HepG2 (cell line): ENCODE measurements at regions not wholly inside any gene's neighbourhood (a gene's known extent, or its start where the extent isn't known, plus 50 kb on each side); places are given as distances from the start of the nearest gene placed in this dataset.

Source experiments
- ATAC-seq: fragments of 200-7000 bp; cut with Tn5 transposase; 3 replicates; pipeline ENCODE4 v1.9.1; 2020; ENCODE audit warnings: mild to moderate bottlenecking, moderate library complexity
- BruUV-seq: library from RNA; stranded (reverse); fragments of 400-500 nt; replicated peaks from 2 replicates; lab custom pipeline; 2021; lab: Mats Ljungman, UMichigan
- CTCF ChIA-PET: fragments of 300-600 bp; formaldehyde crosslinking; extraction: SDS; loops from one replicate; lab custom pipeline; 2021; ENCODE audit warnings: low total read pairs, inconsistent platforms, low intra/inter-chr PET ratio; lab: Yijun Ruan, JAX
- POLR2A ChIA-PET: fragments of 350-600 bp; sonication (Branson Sonifier 250); formaldehyde crosslinking; loops from one replicate; lab custom pipeline; 2020; ENCODE audit warnings: antibody characterized with exemption, inconsistent platforms; lab: Yijun Ruan, JAX
- DNase-seq: peaks from one replicate; pipeline ENCODE4 v3.0.0-alpha.2; 2015; ENCODE audit warnings: low spot score
- FAIRE-seq: peaks from 3 replicates; lab custom pipeline; 2011; peaks lifted over from hg19 to GRCh38; lab: Jason Lieb, UNC
- H2AFZ ChIP-seq: one replicate; pipeline ENCODE4 v1.6.1; 2011; ENCODE audit warnings: low read length, inconsistent platforms
- H3K27ac ChIP-seq: fragments of 300-600 bp; 3 replicates; pipeline ENCODE4 v1.8.0; 2011; ENCODE audit warnings: mixed run types, mild to moderate bottlenecking, mixed read lengths, low read length, inconsistent platforms; ENCODE audit not compliant: insufficient read depth; ENCODE audit errors: extremely low read length
- H3K27me3 ChIP-seq, 2 experiments: fragments of 200-600 bp in 1 of 2; 2 replicates in 1 of 2; 3 replicates in 1 of 2; pipeline versions ENCODE4 v1.6.0 to v1.8.0; 2011; ENCODE audit warnings: low read length in 2 of 2, mild to moderate bottlenecking in 2 of 2, moderate library complexity in 2 of 2, inconsistent platforms in 1 of 2; ENCODE audit not compliant: insufficient read depth in 2 of 2, control insufficient read depth in 1 of 2
- H3K36me3 ChIP-seq, 2 experiments: fragments of 200-600 bp in 1 of 2; replicated peaks in 1 of 2; 2 replicates in 1 of 2; 3 replicates in 1 of 2; pipeline versions ENCODE4 v1.5.1 to v1.8.0; 2011; ENCODE audit warnings: low read length in 2 of 2, inconsistent platforms in 1 of 2; ENCODE audit not compliant: insufficient read depth in 2 of 2, control insufficient read depth in 1 of 2
- H3K4me1 ChIP-seq: 2 replicates; pipeline ENCODE4 v1.5.1; 2012; ENCODE audit warnings: low read length, inconsistent platforms; ENCODE audit not compliant: insufficient read depth
- H3K4me2 ChIP-seq: 2 replicates; pipeline ENCODE4 v1.6.0; 2011; ENCODE audit warnings: low read depth, low read length, inconsistent platforms
- H3K4me3 ChIP-seq, 3 experiments: fragments of 200-600 bp in 1 of 3; sonication (generic), shearing (Covaris generic) in 1 of 3; replicated peaks in 1 of 3; 2 replicates each; pipeline ENCODE4 v1.5.1; 2011 to 2016; ENCODE audit warnings: low read length in 3 of 3, inconsistent platforms in 2 of 3, low read depth in 2 of 3, mild to moderate bottlenecking in 2 of 3, control low read depth in 1 of 3, mixed read lengths in 1 of 3; ENCODE audit not compliant: insufficient read depth in 1 of 3
- H3K79me2 ChIP-seq: one replicate; pipeline ENCODE4 v1.6.1; 2011; ENCODE audit warnings: low read length, inconsistent platforms; ENCODE audit not compliant: insufficient read depth
- H3K9ac ChIP-seq: 2 replicates; pipeline ENCODE4 v1.6.0; 2011; ENCODE audit warnings: mild to moderate bottlenecking, low read depth, low read length, inconsistent platforms; ENCODE audit not compliant: insufficient read depth
- H3K9me3 ChIP-seq: 2 replicates; pipeline ENCODE4 v1.5.1; 2012; ENCODE audit warnings: mild to moderate bottlenecking, low read length
- H4K20me1 ChIP-seq: 2 replicates; pipeline ENCODE4 v1.6.0; 2011; ENCODE audit warnings: inconsistent platforms, mild to moderate bottlenecking, low read length, moderate library complexity; ENCODE audit not compliant: insufficient read depth
- ADNP ChIP-seq: sonication (generic); formaldehyde crosslinking; IDR thresholded peaks from 2 replicates; pipeline ENCODE4 v1.4.0; 2020; ENCODE audit warnings: missing genetic modification reagents
- ATF7-NPFF ChIP-seq: sonication (generic); formaldehyde crosslinking; IDR thresholded peaks from 2 replicates; pipeline ENCODE4 v1.8.1; 2023; ENCODE audit warnings: mild to moderate bottlenecking, low read depth, missing genetic modification reagents, moderate library complexity
- GATAD2A ChIP-seq: IDR thresholded peaks from 2 replicates; pipeline ENCODE4 v1.6.1; 2016
- KMT2A ChIP-seq: sonication (generic); formaldehyde crosslinking; IDR thresholded peaks from 2 replicates; pipeline ENCODE4 v1.4.0; 2020; ENCODE audit warnings: missing genetic modification reagents
- MATR3 ChIP-seq: sonication (generic); formaldehyde crosslinking; IDR thresholded peaks from 2 replicates; pipeline ENCODE4 v1.4.0; 2020; ENCODE audit warnings: missing genetic modification reagents
- PBX2 ChIP-seq: IDR thresholded peaks from 2 replicates; pipeline ENCODE4 v1.6.1; 2016; ENCODE audit warnings: control low read depth
- RBAK ChIP-seq: sonication (generic); formaldehyde crosslinking; IDR thresholded peaks from 2 replicates; pipeline ENCODE4 v1.5.1; 2020; ENCODE audit warnings: mild to moderate bottlenecking, missing genetic modification reagents
- SP1 ChIP-seq, 2 experiments: fragments of 450-650 bp in 1 of 2; sonication (generic) in 1 of 2; formaldehyde crosslinking in 1 of 2; IDR thresholded peaks; 2 replicates each; pipeline versions ENCODE4 v1.4.0 to v1.6.1; 2016 to 2020; ENCODE audit warnings: missing genetic modification reagents in 1 of 2
- YEATS4 ChIP-seq: sonication (generic); formaldehyde crosslinking; IDR thresholded peaks from 2 replicates; pipeline ENCODE4 v1.4.0; 2020; ENCODE audit warnings: missing genetic modification reagents, borderline replicate concordance
- ZFP36L2 ChIP-seq: sonication (generic); formaldehyde crosslinking; IDR thresholded peaks from 2 replicates; pipeline ENCODE4 v1.4.0; 2020; ENCODE audit warnings: missing genetic modification reagents
- ZNF460 ChIP-seq: sonication (generic); formaldehyde crosslinking; IDR thresholded peaks from 2 replicates; pipeline ENCODE4 v1.5.1; 2020; ENCODE audit warnings: missing genetic modification reagents, mild to moderate bottlenecking, borderline replicate concordance
- ZNF670 ChIP-seq: sonication (generic); formaldehyde crosslinking; IDR thresholded peaks from 2 replicates; pipeline ENCODE4 v1.8.0; 2022; ENCODE audit warnings: mild to moderate bottlenecking, missing genetic modification reagents, borderline replicate concordance
- ZNF790 ChIP-seq: sonication (generic); formaldehyde crosslinking; IDR thresholded peaks from 2 replicates; pipeline ENCODE4 v1.8.0; 2022; ENCODE audit warnings: missing genetic modification reagents, mild to moderate bottlenecking, borderline replicate concordance
- whole genome bisulfite sequencing: methylation state at CpG from one replicate; pipeline ENCODE4 v1.1.6; 2017; ENCODE audit warnings: low lambda C conversion rate; 5-methylcytosine and 5-hydroxymethylcytosine counted together
- in situ Hi-C: cut with HindIII; loops from 2 replicates; pipeline ENCODE4 v1.10.0; 2017; ENCODE audit warnings: low pct_unique_long_range_greater_than_20kb; ENCODE audit not compliant: extremely low pct_ligation_motif_present
- intact Hi-C: fragments of 100-400 bp; cut with micrococcal nuclease; formaldehyde crosslinking; loops from one replicate; pipeline ENCODE4 v1.10.0; 2022; ENCODE audit not compliant: unreplicated experiment
- TF ChIP-seq, protein P1 (sequence below): sonication (generic); formaldehyde crosslinking; IDR thresholded peaks from 2 replicates; pipeline ENCODE4 v1.5.0; 2020; ENCODE audit warnings: missing genetic modification reagents, mild to moderate bottlenecking, borderline replicate concordance
- TF ChIP-seq, protein P2 (sequence below): IDR thresholded peaks from 2 replicates; pipeline ENCODE4 v1.6.1; 2012; ENCODE audit warnings: low read length, improper control_type of control experiment
- TF ChIP-seq, protein P3 (sequence below): fragments of 450-650 bp; IDR thresholded peaks from 2 replicates; pipeline ENCODE4 v1.6.1; 2016

DNA sequence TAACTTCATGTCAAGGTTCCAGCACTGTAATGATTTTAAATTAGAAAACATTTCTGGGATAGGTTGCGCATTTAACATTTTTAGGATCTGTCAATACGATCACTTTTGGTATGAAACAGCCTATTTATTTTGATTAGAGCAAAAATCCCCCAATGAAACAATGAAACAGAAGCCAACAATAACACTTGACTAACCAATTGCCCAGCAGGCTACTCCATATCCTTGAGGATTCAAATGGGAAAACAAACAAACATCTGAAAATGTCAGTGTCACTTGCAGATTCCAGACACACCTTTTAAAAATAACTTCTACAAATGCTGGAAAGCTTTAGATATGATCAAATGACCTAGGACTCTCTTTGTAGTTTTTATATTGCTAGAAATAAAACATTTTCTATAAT is 1412.5 kb upstream of the PRR20A start:
- TF ChIP-seq YEATS4 (CRISPR knock-in tag), result no peak
- no peak for TF ChIP-seq ZNF670 (CRISPR knock-in tag)
- no peak for TF ChIP-seq KMT2A (CRISPR knock-in tag)
- no peak for TF ChIP-seq ATF7-NPFF
- no peak for TF ChIP-seq GATAD2A (CRISPR knock-in tag)
- TF ChIP-seq PBX2, result no peak
- TF ChIP-seq ZNF790, result no peak
- TF ChIP-seq, protein P1, sequence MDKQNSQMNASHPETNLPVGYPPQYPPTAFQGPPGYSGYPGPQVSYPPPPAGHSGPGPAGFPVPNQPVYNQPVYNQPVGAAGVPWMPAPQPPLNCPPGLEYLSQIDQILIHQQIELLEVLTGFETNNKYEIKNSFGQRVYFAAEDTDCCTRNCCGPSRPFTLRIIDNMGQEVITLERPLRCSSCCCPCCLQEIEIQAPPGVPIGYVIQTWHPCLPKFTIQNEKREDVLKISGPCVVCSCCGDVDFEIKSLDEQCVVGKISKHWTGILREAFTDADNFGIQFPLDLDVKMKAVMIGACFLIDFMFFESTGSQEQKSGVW (CRISPR knock-in tag), result no peak
- no peak for TF ChIP-seq MATR3 (CRISPR knock-in tag)
- TF ChIP-seq, protein P2, sequence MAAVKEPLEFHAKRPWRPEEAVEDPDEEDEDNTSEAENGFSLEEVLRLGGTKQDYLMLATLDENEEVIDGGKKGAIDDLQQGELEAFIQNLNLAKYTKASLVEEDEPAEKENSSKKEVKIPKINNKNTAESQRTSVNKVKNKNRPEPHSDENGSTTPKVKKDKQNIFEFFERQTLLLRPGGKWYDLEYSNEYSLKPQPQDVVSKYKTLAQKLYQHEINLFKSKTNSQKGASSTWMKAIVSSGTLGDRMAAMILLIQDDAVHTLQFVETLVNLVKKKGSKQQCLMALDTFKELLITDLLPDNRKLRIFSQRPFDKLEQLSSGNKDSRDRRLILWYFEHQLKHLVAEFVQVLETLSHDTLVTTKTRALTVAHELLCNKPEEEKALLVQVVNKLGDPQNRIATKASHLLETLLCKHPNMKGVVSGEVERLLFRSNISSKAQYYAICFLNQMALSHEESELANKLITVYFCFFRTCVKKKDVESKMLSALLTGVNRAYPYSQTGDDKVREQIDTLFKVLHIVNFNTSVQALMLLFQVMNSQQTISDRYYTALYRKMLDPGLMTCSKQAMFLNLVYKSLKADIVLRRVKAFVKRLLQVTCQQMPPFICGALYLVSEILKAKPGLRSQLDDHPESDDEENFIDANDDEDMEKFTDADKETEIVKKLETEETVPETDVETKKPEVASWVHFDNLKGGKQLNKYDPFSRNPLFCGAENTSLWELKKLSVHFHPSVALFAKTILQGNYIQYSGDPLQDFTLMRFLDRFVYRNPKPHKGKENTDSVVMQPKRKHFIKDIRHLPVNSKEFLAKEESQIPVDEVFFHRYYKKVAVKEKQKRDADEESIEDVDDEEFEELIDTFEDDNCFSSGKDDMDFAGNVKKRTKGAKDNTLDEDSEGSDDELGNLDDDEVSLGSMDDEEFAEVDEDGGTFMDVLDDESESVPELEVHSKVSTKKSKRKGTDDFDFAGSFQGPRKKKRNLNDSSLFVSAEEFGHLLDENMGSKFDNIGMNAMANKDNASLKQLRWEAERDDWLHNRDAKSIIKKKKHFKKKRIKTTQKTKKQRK, result no peak
- TF ChIP-seq RBAK, result no peak
- TF ChIP-seq ZNF460 (CRISPR knock-in tag), result no peak
- TF ChIP-seq, protein P3, sequence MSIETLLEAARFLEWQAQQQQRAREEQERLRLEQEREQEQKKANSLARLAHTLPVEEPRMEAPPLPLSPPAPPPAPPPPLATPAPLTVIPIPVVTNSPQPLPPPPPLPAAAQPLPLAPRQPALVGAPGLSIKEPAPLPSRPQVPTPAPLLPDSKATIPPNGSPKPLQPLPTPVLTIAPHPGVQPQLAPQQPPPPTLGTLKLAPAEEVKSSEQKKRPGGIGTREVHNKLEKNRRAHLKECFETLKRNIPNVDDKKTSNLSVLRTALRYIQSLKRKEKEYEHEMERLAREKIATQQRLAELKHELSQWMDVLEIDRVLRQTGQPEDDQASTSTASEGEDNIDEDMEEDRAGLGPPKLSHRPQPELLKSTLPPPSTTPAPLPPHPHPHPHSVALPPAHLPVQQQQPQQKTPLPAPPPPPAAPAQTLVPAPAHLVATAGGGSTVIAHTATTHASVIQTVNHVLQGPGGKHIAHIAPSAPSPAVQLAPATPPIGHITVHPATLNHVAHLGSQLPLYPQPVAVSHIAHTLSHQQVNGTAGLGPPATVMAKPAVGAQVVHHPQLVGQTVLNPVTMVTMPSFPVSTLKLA, result no peak
- TF ChIP-seq ZFP36L2 (CRISPR knock-in tag), result no peak
- no peak for TF ChIP-seq SP1 (IDR thresholded peaks at IDR 0.05)
- TF ChIP-seq SP1 (CRISPR knock-in tag; IDR thresholded peaks at IDR 0.05), result no peak
- TF ChIP-seq ADNP (CRISPR knock-in tag), result no peak
- TF ChIP-seq, all 625 proteins: peak for 0
- H3K9ac ChIP-seq, result no peak overlapping the region
- no peak overlapping the region for H3K4me3 ChIP-seq
- H3K79me2 ChIP-seq, result no peaks in the 10 kb centered on the region
- no peak overlapping the region for H3K27ac ChIP-seq
- ATAC-seq (no peak), DNase-seq (no peak), FAIRE-seq (no peak)
- H3K4me2 ChIP-seq, result no peak overlapping the region
- H3K36me3 ChIP-seq, result no peaks in the 10 kb centered on the region
- CTCF ChIA-PET, result no interaction called here
- H3K4me1 ChIP-seq, result no peaks in the 10 kb centered on the region
- H3K9me3 ChIP-seq, result peaks cover 34% of the 10 kb centered on the region
- no TSS peak for BruUV-seq
- POLR2A ChIA-PET, result no interaction called here
- H3K27me3 ChIP-seq, result no peaks in the 10 kb centered on the region
- no peak overlapping the region for H2AFZ ChIP-seq
- 31% methylated on average over 2 of the region's 2 CpGs for WGBS
- no peaks in the 10 kb centered on the region for H4K20me1 ChIP-seq
- intact Hi-C loops, result no loop called here
- in situ Hi-C loops, result no loop called here
